ENCODE measurements at regions not wholly inside any gene's neighbourhood (a gene's known extent, or its start where the extent isn't known, plus 50 kb on each side); places are given as distances from the start of the nearest gene placed in this dataset.

- no peak for DNase-seq
Observed at GRCh38 chr6:53744321-53744720, 50.5 kb upstream of the LRRC1 start.

GRCh38 chr6:53741034-53741823 is 53.6 kb upstream of the LRRC1 start:
- DNase-seq = no peak

GRCh38 chr6:53737746-53738145 is 57.1 kb upstream of the LRRC1 start:
- no peak for DNase-seq

- no peak for DNase-seq
Observed at GRCh38 chr6:53735896-53736295, 58.9 kb upstream of the LRRC1 start.

GRCh38 chr6:53734473-53735299 is 60.1 kb upstream of the LRRC1 start:
- no peak for DNase-seq

- DNase-seq = no peak
Observed at GRCh38 chr6:53731866-53732636, 62.8 kb upstream of the LRRC1 start.

GRCh38 chr6:53730767-53731166 is 64.0 kb upstream of the LRRC1 start:
- no peak for DNase-seq

GRCh38 chr6:53728570-53729194 is 63.1 kb upstream of the KLHL31 start:
- peak; percentile 40 for DNase-seq

- no peak for DNase-seq
Observed at GRCh38 chr6:53727748-53728147, 62.2 kb upstream of the KLHL31 start.

- DNase-seq = peak; percentile 71
Observed at GRCh38 chr6:53725791-53726575, 60.4 kb upstream of the KLHL31 start.

GRCh38 chr6:53724501-53724900 is 58.9 kb upstream of the KLHL31 start:
- no peak for DNase-seq

- DNase-seq = no peak
Observed at GRCh38 chr6:53723331-53723730, 57.8 kb upstream of the KLHL31 start.

GRCh38 chr6:53721766-53722165 is 56.2 kb upstream of the KLHL31 start:
- no peak for DNase-seq

GRCh38 chr6:53718597-53719460 is 53.3 kb upstream of the KLHL31 start:
- no peak for DNase-seq

- no peak for DNase-seq
Observed at GRCh38 chr6:53717566-53717965, 52.0 kb upstream of the KLHL31 start.

GRCh38 chr6:53715434-53715833 is 49.9 kb upstream of the KLHL31 start:
- no peak for DNase-seq

Data from left hindlimb (tissue), 1 donor.